Hypothalamus (tissue), 51 donors: ENCODE measurements at regions not wholly inside any gene's neighbourhood (a gene's known extent, or its start where the extent isn't known, plus 50 kb on each side); places are given as distances from the start of the nearest gene placed in this dataset.
"Not testable (repeated sequence)": the region's sequence is repeated elsewhere in the genome, so short reads cannot be mapped to it uniquely, and the experiment has no call there.

Experiments
- DNase-seq, 51 donors: peaks; one replicate each; lab custom pipeline; 2025; lab: John Stamatoyannopoulos, UW

DNA sequence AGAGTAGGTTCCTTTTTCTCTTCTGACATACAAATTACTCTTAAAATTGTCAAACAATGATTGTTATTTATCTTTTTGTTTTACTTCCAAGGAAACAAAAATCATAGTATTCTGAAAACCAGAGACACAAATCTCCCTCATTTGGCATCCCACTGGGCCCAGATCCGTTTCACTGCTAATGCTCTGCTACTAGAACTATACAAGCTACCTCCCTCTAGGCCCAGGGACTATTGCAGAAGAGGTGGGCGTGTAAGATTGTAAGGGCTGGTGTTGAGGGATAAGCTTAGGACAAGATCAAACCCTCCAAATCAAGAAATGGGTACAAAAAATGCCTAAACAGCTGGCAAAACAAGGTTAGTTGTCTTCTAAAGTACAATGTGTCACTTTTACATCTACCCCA is 928.9 kb upstream of the CDH10 start:
- DNase-seq: no peak

- no peak for DNase-seq
Measured at GRCh38 chr5:25570067-25570583, 925.3 kb upstream of the CDH10 start.

- no peak for DNase-seq
Measured at GRCh38 chr5:25568989-25569625, 924.3 kb upstream of the CDH10 start.

GRCh38 chr5:25568294-25568693 is 923.5 kb upstream of the CDH10 start:
- no peak for DNase-seq

GRCh38 chr5:25567881-25568280 is 923.1 kb upstream of the CDH10 start:
- no peak for DNase-seq

GRCh38 chr5:25562656-25563055 is 917.9 kb upstream of the CDH10 start:
- no peak for DNase-seq

GRCh38 chr5:25554077-25554476 is 909.3 kb upstream of the CDH10 start:
- no peak for DNase-seq

- DNase-seq: no peak
Measured at GRCh38 chr5:25552871-25553481, 908.2 kb upstream of the CDH10 start.

- no peak for DNase-seq
Measured at GRCh38 chr5:25550793-25551192, 906.0 kb upstream of the CDH10 start.

GRCh38 chr5:25544652-25545249 is 900.0 kb upstream of the CDH10 start:
- peak in 5 of 51 donors; percentile 3 to 15 (median 15) for DNase-seq

- DNase-seq: no peak
Measured at GRCh38 chr5:25540628-25541027, 895.9 kb upstream of the CDH10 start.

DNA sequence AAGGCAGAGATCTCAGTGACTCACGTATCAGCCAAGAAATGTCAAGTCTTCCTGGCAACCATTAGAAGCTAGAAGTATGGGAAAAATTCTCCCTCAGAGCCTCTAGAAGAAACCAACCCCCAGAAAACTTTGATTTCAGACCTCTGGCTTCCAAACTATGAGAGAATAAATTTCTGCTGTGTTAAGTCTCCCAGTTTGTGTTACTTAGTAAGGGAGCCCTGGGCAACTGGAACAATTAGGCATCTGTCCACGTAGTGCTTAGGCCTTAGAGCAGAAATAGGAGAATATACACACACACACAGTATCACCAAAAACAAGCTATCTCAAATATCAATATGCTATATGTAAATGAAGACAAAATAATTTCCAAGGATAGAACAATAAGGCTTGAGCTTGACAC is 894.8 kb upstream of the CDH10 start:
- no peak for DNase-seq

GRCh38 chr5:25536461-25536860 is 891.7 kb upstream of the CDH10 start:
- not testable (repeated sequence) for DNase-seq

DNA sequence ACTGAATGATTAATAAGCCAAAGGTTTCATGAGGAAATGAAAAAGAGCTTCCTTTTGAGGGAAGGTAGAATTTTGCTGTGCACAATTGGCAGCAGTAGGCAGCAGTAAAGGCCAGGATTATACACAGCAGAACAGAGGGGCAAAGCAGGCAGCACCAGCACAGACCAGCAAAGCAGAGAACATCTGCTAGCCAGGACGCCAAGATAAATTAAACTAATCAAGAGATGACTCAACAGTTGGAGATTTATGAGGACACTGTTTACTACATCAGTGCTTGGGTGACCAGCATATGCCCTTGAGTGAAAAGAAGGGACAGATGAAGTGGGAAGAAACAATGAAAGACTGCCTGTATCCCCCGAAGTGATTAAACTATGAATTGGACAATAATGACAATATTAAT is 871.4 kb upstream of the CDH10 start:
- no peak for DNase-seq

DNA sequence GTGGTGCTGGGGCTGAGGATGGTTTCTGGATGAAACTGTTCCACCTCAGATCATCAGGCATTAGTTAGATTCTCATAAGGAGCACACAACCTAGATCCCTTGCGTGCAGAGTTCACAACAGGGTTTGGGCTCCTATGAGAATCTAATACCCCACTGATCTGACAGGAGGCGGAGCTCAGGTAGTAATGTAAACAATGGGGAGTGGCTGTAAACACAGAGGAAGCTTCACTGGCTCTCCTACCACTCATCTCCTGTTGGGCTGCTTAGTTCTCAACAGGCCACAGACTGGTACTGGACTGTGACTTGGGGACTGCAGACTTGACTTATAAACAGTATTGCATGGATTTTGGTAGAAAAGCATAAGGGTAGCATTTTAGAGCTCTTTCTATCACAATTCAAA is 870.7 kb upstream of the CDH10 start:
- DNase-seq: no peak

GRCh38 chr5:25510692-25511091 is 865.9 kb upstream of the CDH10 start:
- DNase-seq: not testable (repeated sequence)

DNA sequence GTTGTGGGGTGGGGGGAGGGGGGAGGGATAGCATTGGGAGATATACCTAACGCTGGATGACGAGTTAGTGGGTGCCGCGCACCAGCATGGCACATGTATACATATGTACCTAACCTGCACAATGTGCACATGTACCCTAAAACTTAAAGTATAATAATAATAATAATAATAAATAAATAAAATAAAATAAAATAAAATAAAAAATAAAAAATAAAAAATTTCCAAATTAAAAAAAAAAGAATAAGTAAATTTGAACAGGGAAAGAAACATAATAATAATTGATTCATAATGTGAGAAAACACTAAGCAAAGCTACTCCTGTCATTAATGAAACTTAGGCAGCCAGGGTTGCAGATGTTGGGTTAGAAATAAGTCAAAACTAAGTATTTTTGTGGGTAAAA is 863.2 kb upstream of the CDH10 start:
- DNase-seq: not testable (repeated sequence)

GRCh38 chr5:25500635-25501034 is 855.9 kb upstream of the CDH10 start:
- no peak for DNase-seq

GRCh38 chr5:25489834-25490538 is 845.2 kb upstream of the CDH10 start:
- no peak for DNase-seq

GRCh38 chr5:25488119-25488518 is 843.3 kb upstream of the CDH10 start:
- no peak for DNase-seq

- no peak for DNase-seq
Measured at GRCh38 chr5:25484391-25484790, 839.6 kb upstream of the CDH10 start.
